HL-60 (cell line): ENCODE measurements at regions not wholly inside any gene's neighbourhood (a gene's known extent, or its start where the extent isn't known, plus 50 kb on each side); places are given as distances from the start of the nearest gene placed in this dataset.

ENCODE experiments used
- DNase-seq, 2 experiments: peaks; one replicate each; pipeline ENCODE4 v3.0.0-alpha.2; 2010 to 2020; ENCODE audit warnings: low read depth in 1 of 2, low spot score in 1 of 2
- H3K27ac ChIP-seq: fragments of 250-450 bp; sonication (Bioruptor Pico); replicated peaks from 2 replicates; pipeline ENCODE4 v1.5.1; 2020; ENCODE audit warnings: mild to moderate bottlenecking, moderate library complexity
- H3K27me3 ChIP-seq: fragments of 250-450 bp; sonication (Bioruptor Pico); 2 replicates; pipeline ENCODE4 v1.5.1; 2021; ENCODE audit warnings: mild to moderate bottlenecking, moderate library complexity; ENCODE audit not compliant: insufficient read depth, poor library complexity, severe bottlenecking
- H3K4me3 ChIP-seq: replicated peaks from 2 replicates; pipeline ENCODE4 v1.5.1; 2011; ENCODE audit warnings: mild to moderate bottlenecking, control low read depth, low read length; ENCODE audit not compliant: insufficient read depth
- CTCF ChIP-seq: IDR thresholded peaks from one replicate; pipeline ENCODE4 v1.5.1; 2011; ENCODE audit warnings: low read length, control low read depth, inconsistent platforms; ENCODE audit not compliant: insufficient read depth
- GABPA ChIP-seq: IDR thresholded peaks from 2 replicates; pipeline ENCODE4 v1.6.1; 2012; ENCODE audit warnings: low read depth
- POLR2AphosphoS5 ChIP-seq: IDR thresholded peaks from 2 replicates; pipeline ENCODE4 v1.6.1; 2012; ENCODE audit warnings: low read depth
- REST ChIP-seq: IDR thresholded peaks from 2 replicates; pipeline ENCODE4 v1.6.1; 2012; ENCODE audit warnings: low read depth; ENCODE audit not compliant: insufficient replicate concordance
- SPI1 ChIP-seq: IDR thresholded peaks from 2 replicates; pipeline ENCODE4 v1.6.1; 2012; ENCODE audit warnings: low read depth, mild to moderate bottlenecking, borderline replicate concordance

- TF ChIP-seq CTCF = no peak
- no peak for TF ChIP-seq SPI1
- no peak for TF ChIP-seq GABPA
- no peak for TF ChIP-seq REST
- no peak for TF ChIP-seq POLR2AphosphoS5
Measured at GRCh38 chr4:3684546-3684945, 81.6 kb upstream of the ADRA2C start.

DNA sequence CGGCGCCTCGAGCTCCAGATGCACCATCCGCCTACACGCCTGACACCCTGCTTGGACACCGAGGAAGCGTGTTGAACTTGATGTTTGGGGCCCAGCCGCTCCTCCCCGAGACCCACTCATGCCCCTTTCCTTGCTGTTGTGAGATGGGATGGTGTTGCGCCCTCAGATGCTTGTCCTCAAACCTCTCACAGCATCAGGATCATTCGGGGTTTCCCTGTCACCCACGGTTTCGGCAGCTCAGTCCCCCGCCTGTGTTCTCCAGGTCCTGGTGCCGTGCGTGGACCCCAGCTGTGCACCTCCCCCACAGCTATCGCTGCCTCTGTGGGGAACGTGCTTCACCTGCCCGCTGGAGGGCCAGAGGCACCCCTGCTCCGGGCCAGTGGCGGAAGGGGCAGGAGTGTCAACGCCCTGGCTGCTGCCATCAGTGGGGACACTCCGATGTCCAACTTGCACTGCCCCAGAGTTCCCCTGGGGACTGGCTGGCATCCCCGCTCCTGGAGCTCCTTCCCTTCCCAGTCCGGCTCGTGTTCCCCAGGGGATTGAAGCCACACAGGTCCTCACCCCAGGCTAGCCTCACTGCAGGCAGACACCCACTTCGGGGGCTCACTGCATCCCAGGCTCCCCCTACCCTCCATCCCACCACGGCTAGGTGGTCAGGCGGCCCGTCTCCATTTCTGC lies 82.3 kb upstream of the ADRA2C start:
- H3K27me3 ChIP-seq = no peaks in the 10 kb centered on the region
- DNase-seq = no peak

More at GRCh38 chr4:3684546-3684945, 81.6 kb upstream of the ADRA2C start:
- no peak overlapping the region for H3K27ac ChIP-seq
- H3K4me3 ChIP-seq = no peak overlapping the region
- no peaks in the 10 kb centered on the region for H3K27me3 ChIP-seq
- no peak for DNase-seq

More for the DNA sequence above, 82.3 kb upstream of the ADRA2C start:
- H3K4me3 ChIP-seq = no peak overlapping the region
- H3K27ac ChIP-seq = no peak overlapping the region
- no peak for TF ChIP-seq REST
- no peak for TF ChIP-seq SPI1
- no peak for TF ChIP-seq CTCF
- TF ChIP-seq GABPA = no peak
- TF ChIP-seq POLR2AphosphoS5 = no peak
